Upper lobe of left lung (tissue), 4 donors: ENCODE measurements at regions not wholly inside any gene's neighbourhood (a gene's known extent, or its start where the extent isn't known, plus 50 kb on each side); places are given as distances from the start of the nearest gene placed in this dataset.

ENCODE experiments used
- EP300 ChIP-seq, 4 donors: sonication (generic); formaldehyde crosslinking; IDR thresholded peaks; one replicate each; pipeline ENCODE4 v1.5.1; 2017; ENCODE audit warnings: antibody characterized with exemption in 4 of 4, control low read depth in 2 of 4
- POLR2A ChIP-seq, 4 donors: fragments of 450-650 bp; IDR thresholded peaks; one replicate each; pipeline ENCODE4 v1.5.1; 2016 to 2017; ENCODE audit warnings: antibody characterized with exemption in 4 of 4, mild to moderate bottlenecking in 2 of 4
- POLR2AphosphoS5 ChIP-seq, 2 donors: sonication (generic); formaldehyde crosslinking; IDR thresholded peaks; one replicate each; pipeline ENCODE4 v1.5.1; 2017; ENCODE audit warnings: antibody characterized with exemption in 2 of 2
- TF ChIP-seq, protein P1 (sequence below), 6 experiments: fragments of 450-650 bp in 4 of 6; fragments of 200-600 bp in 2 of 6; sonication (generic) in 2 of 6; IDR thresholded peaks; one replicate each; pipeline ENCODE4 v1.5.1; 2016 to 2019; ENCODE audit warnings: antibody characterized with exemption in 6 of 6

DNA sequence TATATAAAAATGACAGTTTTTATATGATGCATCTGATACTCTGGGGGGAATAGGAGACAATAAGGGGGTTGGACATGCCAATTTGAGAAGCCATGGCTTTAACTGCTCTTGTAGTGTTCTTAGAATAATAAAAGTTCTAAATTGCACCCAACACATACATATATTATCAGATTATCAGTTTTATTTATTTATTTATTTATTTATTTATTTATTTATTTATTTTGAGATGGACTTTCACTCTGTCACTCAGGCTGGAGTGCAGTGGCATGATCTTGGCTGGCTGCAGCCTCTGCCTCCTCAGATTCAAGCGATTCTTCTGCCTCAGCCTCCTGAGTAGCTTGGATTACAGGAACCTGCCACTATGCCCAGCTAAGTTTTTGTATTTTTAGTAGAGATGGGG lies 356.8 kb downstream of the TLL1 start:
- TF ChIP-seq, protein P1, sequence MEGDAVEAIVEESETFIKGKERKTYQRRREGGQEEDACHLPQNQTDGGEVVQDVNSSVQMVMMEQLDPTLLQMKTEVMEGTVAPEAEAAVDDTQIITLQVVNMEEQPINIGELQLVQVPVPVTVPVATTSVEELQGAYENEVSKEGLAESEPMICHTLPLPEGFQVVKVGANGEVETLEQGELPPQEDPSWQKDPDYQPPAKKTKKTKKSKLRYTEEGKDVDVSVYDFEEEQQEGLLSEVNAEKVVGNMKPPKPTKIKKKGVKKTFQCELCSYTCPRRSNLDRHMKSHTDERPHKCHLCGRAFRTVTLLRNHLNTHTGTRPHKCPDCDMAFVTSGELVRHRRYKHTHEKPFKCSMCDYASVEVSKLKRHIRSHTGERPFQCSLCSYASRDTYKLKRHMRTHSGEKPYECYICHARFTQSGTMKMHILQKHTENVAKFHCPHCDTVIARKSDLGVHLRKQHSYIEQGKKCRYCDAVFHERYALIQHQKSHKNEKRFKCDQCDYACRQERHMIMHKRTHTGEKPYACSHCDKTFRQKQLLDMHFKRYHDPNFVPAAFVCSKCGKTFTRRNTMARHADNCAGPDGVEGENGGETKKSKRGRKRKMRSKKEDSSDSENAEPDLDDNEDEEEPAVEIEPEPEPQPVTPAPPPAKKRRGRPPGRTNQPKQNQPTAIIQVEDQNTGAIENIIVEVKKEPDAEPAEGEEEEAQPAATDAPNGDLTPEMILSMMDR (IDR thresholded peaks at IDR 0.05): no peak
- TF ChIP-seq POLR2A (IDR thresholded peaks at IDR 0.05) (no peak), POLR2AphosphoS5 (IDR thresholded peaks at IDR 0.05) (no peak), EP300 (IDR thresholded peaks at IDR 0.05) (no peak)
